ENCODE measurements at regions not wholly inside any gene's neighbourhood (a gene's known extent, or its start where the extent isn't known, plus 50 kb on each side); places are given as distances from the start of the nearest gene placed in this dataset.

GRCh38 chr12:91813701-91814100 lies 331.9 kb downstream of the BTG1 start:
- no peak overlapping the region for H3K27ac ChIP-seq (ENCODE audit: low read length in 2 of 2)

More at GRCh38 chr12:91813701-91814100, 331.9 kb downstream of the BTG1 start:
- Mint-ChIP-seq H3K9me3 (ENCODE audit: insufficient read depth) (peaks cover 2% of the 10 kb centered on the region), H3K4me3 (no peak overlapping the region), H3K27me3 (no peaks in the 10 kb centered on the region), H3K27ac (no peak overlapping the region), H3K4me1 (peaks cover 4% of the 10 kb centered on the region)
- CTCF ChIA-PET = interaction anchor here (0.8 to 3.9 kb wide), 6 partner anchors 15 to 757 kb away, joined by 3 to 33 read pairs (median 12); partner anchors contain the start of gene BTG1
- no peaks in the 10 kb centered on the region for H3K79me2 ChIP-seq (ENCODE audit: control insufficient read depth, insufficient read depth, low read length)
- no peaks in the 10 kb centered on the region for H3K27me3 ChIP-seq (replicated peaks in 1 of 4; ENCODE audit: control extremely low read depth in 1 of 4, control insufficient read depth in 3 of 4, insufficient read depth in 4 of 4, low read length in 3 of 4)
- ATAC-seq (ENCODE audit: low read depth) (no peak), DNase-seq (no peak)
- POLR2A ChIA-PET = no interaction called here
- H3K4me2 ChIP-seq (replicated peaks; ENCODE audit: low read depth, low read length, poor library complexity, severe bottlenecking) = no peak overlapping the region
- no peak overlapping the region for H3K9ac ChIP-seq (ENCODE audit: low read length)
- H2AFZ ChIP-seq (ENCODE audit: insufficient read depth, low read depth, low read length, poor library complexity, severe bottlenecking) = no peak overlapping the region
- no peak for TF ChIP-seq EZH2 (IDR thresholded peaks at IDR 0.05; ENCODE audit: borderline replicate concordance, insufficient read depth, low read depth, low read length, poor library complexity, severe bottlenecking)
- TF ChIP-seq, protein P1, sequence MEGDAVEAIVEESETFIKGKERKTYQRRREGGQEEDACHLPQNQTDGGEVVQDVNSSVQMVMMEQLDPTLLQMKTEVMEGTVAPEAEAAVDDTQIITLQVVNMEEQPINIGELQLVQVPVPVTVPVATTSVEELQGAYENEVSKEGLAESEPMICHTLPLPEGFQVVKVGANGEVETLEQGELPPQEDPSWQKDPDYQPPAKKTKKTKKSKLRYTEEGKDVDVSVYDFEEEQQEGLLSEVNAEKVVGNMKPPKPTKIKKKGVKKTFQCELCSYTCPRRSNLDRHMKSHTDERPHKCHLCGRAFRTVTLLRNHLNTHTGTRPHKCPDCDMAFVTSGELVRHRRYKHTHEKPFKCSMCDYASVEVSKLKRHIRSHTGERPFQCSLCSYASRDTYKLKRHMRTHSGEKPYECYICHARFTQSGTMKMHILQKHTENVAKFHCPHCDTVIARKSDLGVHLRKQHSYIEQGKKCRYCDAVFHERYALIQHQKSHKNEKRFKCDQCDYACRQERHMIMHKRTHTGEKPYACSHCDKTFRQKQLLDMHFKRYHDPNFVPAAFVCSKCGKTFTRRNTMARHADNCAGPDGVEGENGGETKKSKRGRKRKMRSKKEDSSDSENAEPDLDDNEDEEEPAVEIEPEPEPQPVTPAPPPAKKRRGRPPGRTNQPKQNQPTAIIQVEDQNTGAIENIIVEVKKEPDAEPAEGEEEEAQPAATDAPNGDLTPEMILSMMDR (IDR thresholded peaks at IDR 0.05) = no peak
- H4K20me1 ChIP-seq (ENCODE audit: control insufficient read depth, insufficient read depth, low read length, poor library complexity, severe bottlenecking) = no peaks in the 10 kb centered on the region
- intact Hi-C loops (cut with micrococcal nuclease) = loop anchor here (5.0 to 10.0 kb wide), 4 partner anchors 221 to 631 kb away; no protein-coding TSS in a partner anchor
- H3K4me1 ChIP-seq (ENCODE audit: control insufficient read depth in 2 of 2, insufficient read depth in 2 of 2, low read length in 2 of 2) = peaks cover 0 to 5% of the 10 kb centered on the region in 2 donors
- no peak overlapping the region for H3K4me3 ChIP-seq (ENCODE audit: control extremely low read depth in 1 of 5, extremely low read depth in 1 of 5, insufficient read depth in 1 of 5, low read depth in 2 of 5, low read length in 4 of 5)
- no peaks in the 10 kb centered on the region for H3K9me3 ChIP-seq (ENCODE audit: control extremely low read depth in 1 of 3, control insufficient read depth in 2 of 3, insufficient read depth in 1 of 3, low read length in 2 of 3)
- WGBS (ENCODE audit: insufficient coverage) = no CpG with 5 or more reads among the region's 3 CpGs
- no peaks in the 10 kb centered on the region for H3K36me3 ChIP-seq (replicated peaks in 1 of 2; ENCODE audit: control extremely low read depth in 1 of 2, control insufficient read depth in 1 of 2, extremely low read depth in 1 of 2, insufficient read depth in 2 of 2, low read length in 1 of 2)
